ENCODE measurements at regions not wholly inside any gene's neighbourhood (a gene's known extent, or its start where the extent isn't known, plus 50 kb on each side); places are given as distances from the start of the nearest gene placed in this dataset.
A peak's percentile ranks its signal among the peaks of the same experiment; 100 is the strongest.

DNA sequence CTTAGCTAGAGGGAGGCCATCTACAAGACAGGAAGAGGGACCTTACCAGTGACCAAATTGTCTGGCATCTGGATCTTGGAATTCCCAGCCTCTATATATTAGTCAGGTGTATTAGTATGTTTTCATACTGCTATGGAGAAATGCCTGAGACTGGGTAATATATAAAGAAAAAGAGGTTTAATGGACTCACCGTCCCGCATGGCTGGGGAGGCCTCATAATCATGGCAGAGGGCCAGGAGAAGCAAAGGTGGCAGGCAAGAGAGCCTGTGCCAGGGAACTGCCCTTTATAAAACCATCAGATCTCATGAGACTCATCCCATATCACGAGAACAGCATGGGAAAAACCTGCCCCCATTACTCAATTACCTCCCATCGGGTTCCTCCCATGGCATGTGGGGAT is 500.2 kb downstream of the SHISA9 start:
- H3K27me3 Mint-ChIP-seq = no peaks in the 10 kb centered on the region
- no peaks in the 10 kb centered on the region for H3K4me1 Mint-ChIP-seq (ENCODE audit: low read depth)
- H3K4me3 Mint-ChIP-seq = no peak overlapping the region
- no peak overlapping the region for H3K27ac Mint-ChIP-seq
- no peaks in the 10 kb centered on the region for H3K36me3 Mint-ChIP-seq
- peaks cover 5% of the 10 kb centered on the region for H3K9me3 Mint-ChIP-seq (ENCODE audit: low read depth)

DNA sequence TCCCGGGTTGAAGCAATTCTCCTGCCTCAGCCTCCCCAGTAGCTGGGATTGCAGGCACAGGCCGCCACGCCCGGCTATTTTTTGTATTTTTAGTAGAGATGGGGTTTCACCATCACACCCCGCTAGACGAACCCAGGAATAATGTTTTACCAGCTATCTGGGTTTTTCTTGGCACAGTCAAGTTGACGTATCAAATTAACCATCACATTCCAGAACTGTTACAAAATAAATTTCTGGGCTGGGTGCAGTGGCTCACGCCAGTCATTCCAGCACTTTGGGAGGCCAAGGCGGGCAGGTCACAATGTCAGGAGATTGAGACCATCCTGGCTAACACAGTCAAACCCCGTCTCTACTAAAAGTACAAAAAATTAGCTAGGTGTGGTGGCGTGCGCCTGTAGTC is 501.2 kb downstream of the SHISA9 start:
- H3K4me1 Mint-ChIP-seq (ENCODE audit: low read depth) = no peaks in the 10 kb centered on the region
- H3K36me3 Mint-ChIP-seq = no peaks in the 10 kb centered on the region
- no peaks in the 10 kb centered on the region for H3K27me3 Mint-ChIP-seq
- no peak overlapping the region for H3K27ac Mint-ChIP-seq
- H3K9me3 Mint-ChIP-seq (ENCODE audit: low read depth) = peaks cover 5% of the 10 kb centered on the region
- no peak overlapping the region for H3K4me3 Mint-ChIP-seq

DNA sequence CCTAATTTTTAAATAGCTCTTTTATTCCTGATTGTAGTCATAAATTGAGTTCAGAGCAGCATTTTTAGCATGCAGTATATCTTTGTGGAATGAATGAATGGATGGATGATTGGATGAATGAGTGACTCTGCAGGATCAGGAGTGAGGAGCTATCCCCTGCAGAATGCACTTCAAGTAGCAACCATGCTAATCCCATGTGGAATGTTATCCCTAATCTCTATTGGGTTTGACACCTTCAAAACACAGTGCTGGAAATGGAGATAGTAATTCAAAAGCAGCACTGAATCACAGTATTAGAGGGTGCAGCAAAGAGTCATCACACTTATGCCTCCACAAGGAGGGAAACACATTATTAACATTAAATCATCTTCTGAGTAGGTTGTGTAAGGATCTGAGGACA is 501.9 kb downstream of the SHISA9 start:
- no peak overlapping the region for H3K4me3 Mint-ChIP-seq
- H3K27me3 Mint-ChIP-seq = no peaks in the 10 kb centered on the region
- H3K27ac Mint-ChIP-seq = no peak overlapping the region
- peaks cover 5% of the 10 kb centered on the region for H3K9me3 Mint-ChIP-seq (ENCODE audit: low read depth)
- no peaks in the 10 kb centered on the region for H3K4me1 Mint-ChIP-seq (ENCODE audit: low read depth)
- no peaks in the 10 kb centered on the region for H3K36me3 Mint-ChIP-seq

- Mint-ChIP-seq H3K4me3 (no peak overlapping the region), H3K9me3 (ENCODE audit: low read depth) (no peaks in the 10 kb centered on the region), H3K27me3 (no peaks in the 10 kb centered on the region), H3K36me3 (no peaks in the 10 kb centered on the region), H3K27ac (no peak overlapping the region), H3K4me1 (ENCODE audit: low read depth) (no peaks in the 10 kb centered on the region)
These were observed 505.8 kb upstream of the ERCC4 start for GRCh38 chr16:13414154-13414553.

DNA sequence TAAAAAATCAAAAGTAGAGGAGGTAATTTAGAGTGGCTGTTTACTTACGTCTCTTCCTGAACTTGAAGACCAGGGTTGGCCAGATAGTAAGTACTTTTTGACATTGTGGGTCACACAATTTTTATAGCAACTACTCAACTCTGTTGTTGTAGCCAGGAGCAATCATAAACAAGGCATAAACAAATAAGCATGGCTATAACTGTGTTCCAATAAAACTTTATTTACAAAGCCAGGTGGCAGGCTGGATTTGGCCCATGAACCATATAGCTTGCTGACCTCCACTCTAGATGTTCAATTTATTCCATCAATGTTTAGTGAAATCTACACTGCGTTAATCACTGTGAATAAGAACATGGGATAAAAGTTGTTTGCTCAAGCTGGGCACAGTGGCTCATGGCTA is 500.4 kb upstream of the ERCC4 start:
- Mint-ChIP-seq H3K9me3 (ENCODE audit: low read depth) (no peaks in the 10 kb centered on the region), H3K4me1 (ENCODE audit: low read depth) (no peaks in the 10 kb centered on the region), H3K27ac (no peak overlapping the region), H3K27me3 (peaks cover 2% of the 10 kb centered on the region), H3K4me3 (no peak overlapping the region), H3K36me3 (no peaks in the 10 kb centered on the region)

DNA sequence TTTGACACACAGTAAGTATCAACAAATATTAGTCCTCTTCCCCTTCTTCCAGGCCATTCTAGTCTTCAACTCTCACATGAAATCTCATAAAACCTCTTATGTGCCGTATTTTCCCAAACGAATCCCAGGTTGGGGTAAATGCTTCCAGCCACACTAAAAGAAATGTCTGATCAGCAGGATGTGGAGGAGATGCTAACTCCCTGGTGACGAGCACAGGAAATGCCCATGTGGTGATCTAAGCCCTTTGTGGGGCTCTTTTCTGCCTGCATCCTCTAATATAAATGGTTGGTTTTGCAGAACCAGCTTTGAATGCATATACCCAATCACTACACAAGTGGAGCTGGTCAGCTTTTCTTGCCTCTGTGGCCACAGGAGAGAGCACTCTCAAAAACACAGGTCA is 498.2 kb upstream of the ERCC4 start:
- no peak overlapping the region for H3K4me3 Mint-ChIP-seq
- H3K27me3 Mint-ChIP-seq = peaks cover 2% of the 10 kb centered on the region
- no peaks in the 10 kb centered on the region for H3K9me3 Mint-ChIP-seq (ENCODE audit: low read depth)
- no peaks in the 10 kb centered on the region for H3K36me3 Mint-ChIP-seq
- H3K27ac Mint-ChIP-seq = no peak overlapping the region
- H3K4me1 Mint-ChIP-seq (ENCODE audit: low read depth) = no peaks in the 10 kb centered on the region

DNA sequence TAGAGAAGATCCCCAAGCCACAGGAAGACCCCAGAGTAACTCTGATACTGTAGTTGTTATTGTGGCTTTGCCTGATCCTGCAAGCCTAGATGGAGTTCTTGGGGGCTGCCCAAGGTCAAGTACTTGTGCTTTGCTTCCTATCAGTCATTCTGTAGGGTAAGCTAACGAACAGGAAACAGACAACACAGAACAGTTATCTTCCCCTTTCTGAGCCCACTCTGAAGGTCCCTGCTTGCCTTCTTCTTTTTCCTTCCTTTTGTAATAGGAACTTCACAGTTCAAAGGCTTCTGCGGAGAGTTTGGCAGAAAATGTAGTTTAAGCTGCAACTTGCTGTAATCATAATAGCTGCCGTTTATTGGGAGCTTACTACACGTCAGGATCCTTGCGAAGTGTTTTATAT is 494.1 kb upstream of the ERCC4 start:
- Mint-ChIP-seq H3K27ac (no peak overlapping the region), H3K4me1 (ENCODE audit: low read depth) (no peaks in the 10 kb centered on the region), H3K27me3 (peaks cover 2% of the 10 kb centered on the region), H3K4me3 (no peak overlapping the region), H3K36me3 (no peaks in the 10 kb centered on the region), H3K9me3 (ENCODE audit: low read depth) (no peaks in the 10 kb centered on the region)

DNA sequence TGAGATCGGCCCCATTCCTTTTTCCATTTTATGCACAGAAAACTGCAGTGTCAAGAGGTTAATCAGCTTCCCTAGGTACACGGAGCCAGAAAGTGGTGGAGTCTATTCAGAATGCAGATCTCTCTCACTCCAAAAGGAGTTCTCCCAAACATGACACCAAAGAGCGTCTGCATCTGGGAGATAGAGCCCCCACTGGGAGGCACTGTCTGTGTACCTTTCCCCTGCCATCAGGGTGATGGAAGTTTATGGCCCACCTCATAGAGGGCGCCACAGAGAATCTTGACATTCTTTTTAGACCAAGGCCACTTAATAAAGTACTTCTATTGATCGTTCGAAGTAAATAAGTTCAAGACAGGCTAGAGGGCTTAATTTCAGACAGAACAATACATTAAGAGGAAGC is 493.7 kb upstream of the ERCC4 start:
- no peak overlapping the region for H3K4me3 Mint-ChIP-seq
- no peaks in the 10 kb centered on the region for H3K36me3 Mint-ChIP-seq
- no peaks in the 10 kb centered on the region for H3K9me3 Mint-ChIP-seq (ENCODE audit: low read depth)
- peaks cover 2% of the 10 kb centered on the region for H3K27me3 Mint-ChIP-seq
- H3K4me1 Mint-ChIP-seq (ENCODE audit: low read depth) = no peaks in the 10 kb centered on the region
- H3K27ac Mint-ChIP-seq = no peak overlapping the region

DNA sequence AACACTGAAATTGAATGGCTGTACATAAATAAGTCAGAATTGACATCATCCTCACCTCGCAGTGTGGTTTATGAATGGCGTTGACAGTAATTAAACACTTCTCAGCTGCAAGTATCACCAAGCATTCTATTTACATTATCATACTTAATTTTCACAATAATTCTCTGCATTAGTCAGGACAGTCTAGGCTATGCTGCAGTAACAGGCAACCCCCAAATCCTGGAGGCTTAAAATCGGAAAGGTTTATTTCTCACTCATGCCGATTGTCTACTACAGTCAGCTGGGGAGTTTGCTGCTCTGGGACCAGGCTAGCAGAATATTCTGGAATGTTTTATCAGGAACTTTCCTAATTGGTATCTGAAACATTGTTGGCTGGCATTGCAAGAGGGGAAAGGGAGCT is 493.2 kb upstream of the ERCC4 start:
- H3K9me3 Mint-ChIP-seq (ENCODE audit: low read depth) = no peaks in the 10 kb centered on the region
- no peaks in the 10 kb centered on the region for H3K4me1 Mint-ChIP-seq (ENCODE audit: low read depth)
- H3K4me3 Mint-ChIP-seq = no peak overlapping the region
- H3K27me3 Mint-ChIP-seq = peaks cover 2% of the 10 kb centered on the region
- no peaks in the 10 kb centered on the region for H3K36me3 Mint-ChIP-seq
- no peak overlapping the region for H3K27ac Mint-ChIP-seq

GRCh38 chr16:13427943-13428342 is 492.0 kb upstream of the ERCC4 start:
- Mint-ChIP-seq H3K4me1 (ENCODE audit: low read depth) (no peaks in the 10 kb centered on the region), H3K27ac (no peak overlapping the region), H3K27me3 (peaks cover 2% of the 10 kb centered on the region), H3K4me3 (no peak overlapping the region), H3K9me3 (ENCODE audit: low read depth) (no peaks in the 10 kb centered on the region), H3K36me3 (no peaks in the 10 kb centered on the region)

DNA sequence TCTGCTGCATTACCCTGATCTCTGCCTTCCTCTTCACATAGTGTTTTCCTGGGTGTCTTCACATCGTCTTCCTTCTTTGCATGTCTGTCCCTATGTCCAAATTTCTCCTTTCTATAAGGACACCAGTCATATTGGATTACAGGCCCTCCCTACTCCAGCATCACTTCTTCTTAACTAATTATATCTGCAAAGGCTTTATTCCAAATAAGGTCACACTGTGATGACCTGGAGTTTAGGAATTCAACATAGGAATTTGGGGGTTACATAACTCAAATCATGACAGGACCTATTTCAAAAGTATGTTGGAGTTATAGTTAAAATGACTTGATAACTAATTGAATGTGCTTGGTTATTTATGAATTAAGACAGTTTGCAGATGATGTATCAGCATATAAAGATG is 490.5 kb upstream of the ERCC4 start:
- no peak overlapping the region for H3K27ac Mint-ChIP-seq
- no peaks in the 10 kb centered on the region for H3K36me3 Mint-ChIP-seq
- no peak overlapping the region for H3K4me3 Mint-ChIP-seq
- no peaks in the 10 kb centered on the region for H3K4me1 Mint-ChIP-seq (ENCODE audit: low read depth)
- H3K27me3 Mint-ChIP-seq = peaks cover 2% of the 10 kb centered on the region
- H3K9me3 Mint-ChIP-seq (ENCODE audit: low read depth) = no peaks in the 10 kb centered on the region

- H3K4me1 Mint-ChIP-seq (ENCODE audit: low read depth) = no peaks in the 10 kb centered on the region
- H3K27ac Mint-ChIP-seq = no peak overlapping the region
- H3K9me3 Mint-ChIP-seq (ENCODE audit: low read depth) = no peaks in the 10 kb centered on the region
- H3K4me3 Mint-ChIP-seq = no peak overlapping the region
- H3K27me3 Mint-ChIP-seq = no peaks in the 10 kb centered on the region
- H3K36me3 Mint-ChIP-seq = no peaks in the 10 kb centered on the region
These were observed 484.5 kb upstream of the ERCC4 start for GRCh38 chr16:13435415-13435814.

GRCh38 chr16:13435873-13436474 is 484.0 kb upstream of the ERCC4 start:
- no peaks in the 10 kb centered on the region for H3K4me1 Mint-ChIP-seq (ENCODE audit: low read depth)
- no peak overlapping the region for H3K27ac Mint-ChIP-seq
- H3K4me3 Mint-ChIP-seq = no peak overlapping the region
- H3K36me3 Mint-ChIP-seq = no peaks in the 10 kb centered on the region
- H3K27me3 Mint-ChIP-seq = no peaks in the 10 kb centered on the region
- H3K9me3 Mint-ChIP-seq (ENCODE audit: low read depth) = no peaks in the 10 kb centered on the region

DNA sequence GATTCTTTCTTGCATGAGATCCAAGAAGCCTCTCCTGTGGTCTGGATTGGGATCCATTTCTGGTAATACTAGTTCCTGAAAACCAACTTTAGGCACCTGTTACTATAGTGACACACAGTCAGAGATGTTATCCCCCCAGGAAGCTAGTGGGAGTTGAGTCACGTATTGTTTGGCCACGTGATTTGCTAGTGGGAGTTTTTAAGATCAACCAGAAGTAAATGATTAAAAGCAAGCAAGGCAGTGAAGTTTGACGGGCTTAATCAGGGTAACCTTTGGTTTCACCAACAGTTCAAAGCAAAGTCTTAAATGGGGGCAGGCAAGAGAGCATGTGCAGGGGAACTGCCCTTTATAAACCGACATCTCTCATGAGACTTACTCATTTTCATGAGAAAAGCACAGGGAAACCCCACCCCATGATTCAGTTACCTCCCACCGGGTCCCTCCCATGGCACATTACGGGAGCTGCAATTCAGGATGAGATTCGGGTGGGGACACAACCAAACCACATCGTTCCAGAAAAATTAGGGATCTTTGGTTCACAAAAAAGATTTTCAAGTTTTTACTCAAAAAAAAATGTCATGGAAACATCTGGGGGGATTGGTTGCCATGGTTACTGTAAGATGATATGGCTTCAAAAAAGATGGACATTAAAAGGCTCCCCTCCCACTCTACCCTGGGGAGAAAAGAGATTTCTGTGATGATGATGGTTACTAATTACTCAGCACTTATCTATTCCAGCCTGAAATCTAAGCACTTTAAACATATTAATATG is 483.1 kb upstream of the ERCC4 start:
- no peaks in the 10 kb centered on the region for H3K4me1 Mint-ChIP-seq (ENCODE audit: low read depth)
- H3K9me3 Mint-ChIP-seq (ENCODE audit: low read depth) = no peaks in the 10 kb centered on the region
- H3K27ac Mint-ChIP-seq = peak overlapping the region; percentile 42
- H3K4me3 Mint-ChIP-seq = no peak overlapping the region
- no peaks in the 10 kb centered on the region for H3K36me3 Mint-ChIP-seq
- no peaks in the 10 kb centered on the region for H3K27me3 Mint-ChIP-seq

GRCh38 chr16:13437413-13437795 is 482.6 kb upstream of the ERCC4 start:
- no peaks in the 10 kb centered on the region for H3K9me3 Mint-ChIP-seq (ENCODE audit: low read depth)
- no peak overlapping the region for H3K27ac Mint-ChIP-seq
- H3K36me3 Mint-ChIP-seq = no peaks in the 10 kb centered on the region
- H3K4me3 Mint-ChIP-seq = no peak overlapping the region
- H3K4me1 Mint-ChIP-seq (ENCODE audit: low read depth) = no peaks in the 10 kb centered on the region
- no peaks in the 10 kb centered on the region for H3K27me3 Mint-ChIP-seq

GRCh38 chr16:13438064-13438463 is 481.9 kb upstream of the ERCC4 start:
- H3K36me3 Mint-ChIP-seq = no peaks in the 10 kb centered on the region
- H3K27ac Mint-ChIP-seq = no peak overlapping the region
- H3K4me1 Mint-ChIP-seq (ENCODE audit: low read depth) = no peaks in the 10 kb centered on the region
- no peaks in the 10 kb centered on the region for H3K27me3 Mint-ChIP-seq
- no peaks in the 10 kb centered on the region for H3K9me3 Mint-ChIP-seq (ENCODE audit: low read depth)
- H3K4me3 Mint-ChIP-seq = no peak overlapping the region

All from activated naive CD8-positive, alpha-beta T cell (primary cell).